CD4-positive, alpha-beta T cell (primary cell): ENCODE measurements at regions not wholly inside any gene's neighbourhood (a gene's known extent, or its start where the extent isn't known, plus 50 kb on each side); places are given as distances from the start of the nearest gene placed in this dataset.

Experiments used
- ATAC-seq: fragments of 200-7000 bp; cut with Tn5 transposase; one replicate; pipeline ENCODE4 v1.10.0; 2022; ENCODE audit warnings: mild to moderate bottlenecking; ENCODE audit not compliant: poor library complexity
- CTCF ChIA-PET: fragments of 350-600 bp; sonication (Branson Sonifier 250); formaldehyde crosslinking; loops from one replicate; lab custom pipeline; 2021; ENCODE audit warnings: antibody characterized with exemption, inconsistent platforms; lab: Charles Lee
- POLR2A ChIA-PET: fragments of 350-600 bp; sonication (Branson Sonifier 250); formaldehyde crosslinking; loops from one replicate; lab custom pipeline; 2021; ENCODE audit warnings: antibody characterized with exemption, inconsistent platforms; lab: Charles Lee
- DNase-seq, 14 experiments: peaks; one replicate each; pipeline ENCODE4 v3.0.0-alpha.2; 2013 to 2020; ENCODE audit warnings: mixed read lengths in 2 of 14
- H3K27ac ChIP-seq, 2 donors: one replicate each; pipeline versions ENCODE4 v1.5.1 to v1.7.0; 2013; ENCODE audit warnings: low read length in 2 of 2, low read depth in 1 of 2, mild to moderate bottlenecking in 1 of 2
- H3K27me3 ChIP-seq, 2 experiments: 1 replicate in 1 of 2; 2 replicates in 1 of 2; pipeline versions ENCODE4 v1.6.1 to v1.7.0; 2013; ENCODE audit warnings: low read length in 2 of 2, control low read depth in 1 of 2, mild to moderate bottlenecking in 1 of 2, moderate library complexity in 1 of 2; ENCODE audit not compliant: insufficient read depth in 2 of 2, control insufficient read depth in 1 of 2
- H3K36me3 ChIP-seq: one replicate; pipeline ENCODE4 v1.6.1; 2013; ENCODE audit warnings: low read length, control low read depth; ENCODE audit not compliant: insufficient read depth
- H3K4me1 ChIP-seq: one replicate; pipeline ENCODE4 v1.6.1; 2013; ENCODE audit warnings: low read length, control low read depth; ENCODE audit not compliant: insufficient read depth
- H3K4me3 ChIP-seq: one replicate; pipeline ENCODE4 v1.5.1; 2013; ENCODE audit warnings: mild to moderate bottlenecking, low read length, moderate library complexity
- H3K9me3 ChIP-seq, 2 experiments: 1 replicate in 1 of 2; 2 replicates in 1 of 2; pipeline versions ENCODE4 v1.6.1 to v1.7.0; 2013; ENCODE audit warnings: low read length in 2 of 2, mild to moderate bottlenecking in 2 of 2, control low read depth in 1 of 2, moderate library complexity in 1 of 2; ENCODE audit not compliant: control insufficient read depth in 1 of 2, insufficient read depth in 1 of 2
- H3K27ac Mint-ChIP-seq: one replicate; pipeline ENCODE4 v1.8.0; 2020; ENCODE audit warnings: mixed read lengths
- H3K27me3 Mint-ChIP-seq: one replicate; pipeline ENCODE4 v1.8.0; 2021; ENCODE audit warnings: mixed read lengths
- H3K36me3 Mint-ChIP-seq: one replicate; pipeline ENCODE4 v1.8.0; 2021; ENCODE audit warnings: low read depth, mixed read lengths
- H3K4me1 Mint-ChIP-seq: one replicate; pipeline ENCODE4 v1.8.0; 2021; ENCODE audit warnings: low read depth, mixed read lengths
- H3K4me3 Mint-ChIP-seq: one replicate; pipeline ENCODE4 v1.8.0; 2020; ENCODE audit warnings: mild to moderate bottlenecking, mixed read lengths
- H3K9me3 Mint-ChIP-seq: one replicate; pipeline ENCODE4 v1.8.0; 2020; ENCODE audit warnings: mixed read lengths
- CTCF ChIP-seq: fragments of 200-600 bp; IDR thresholded peaks from one replicate; pipeline ENCODE4 v1.8.0; 2022; ENCODE audit warnings: antibody characterized with exemption, mild to moderate bottlenecking
- intact Hi-C, 2 experiments: fragments of 100-400 bp; cut with DNase I in 1 of 2; cut with micrococcal nuclease in 1 of 2; formaldehyde crosslinking; loops; one replicate each; pipeline versions ENCODE4 v1.15.1 to v1.9.0; 2023 to 2025; cut with DNase I, micrococcal nuclease

DNA sequence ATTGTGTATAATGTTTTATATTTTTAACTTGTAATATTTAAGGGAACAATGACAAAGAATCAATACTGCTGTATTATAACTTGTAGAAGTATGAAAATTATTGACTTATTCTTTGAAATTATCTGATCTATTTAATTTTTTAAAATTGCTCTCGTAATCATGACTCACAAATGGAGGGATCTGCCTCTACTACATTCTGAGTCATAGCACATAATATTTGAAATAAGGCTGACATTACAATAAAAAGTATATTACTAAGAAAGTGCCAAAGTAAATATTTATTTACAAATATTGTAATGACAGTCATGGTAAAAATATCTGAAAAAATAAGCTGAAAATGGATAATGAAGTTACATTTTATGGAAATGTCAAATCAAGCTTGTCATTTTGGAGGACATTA is 1144.6 kb upstream of the CDH2 start:
- no peaks in the 10 kb centered on the region for H3K36me3 ChIP-seq
- Mint-ChIP-seq H3K4me3 (no peak overlapping the region), H3K4me1 (no peaks in the 10 kb centered on the region), H3K27me3 (no peaks in the 10 kb centered on the region), H3K9me3 (peaks cover 13% of the 10 kb centered on the region), H3K36me3 (no peaks in the 10 kb centered on the region), H3K27ac (no peak overlapping the region)
- ATAC-seq (no peak), DNase-seq (no peak)
- no peak for TF ChIP-seq CTCF
- CTCF ChIA-PET = no interaction called here
- peaks cover 0 to 7% of the 10 kb centered on the region in 2 experiments for H3K9me3 ChIP-seq
- H3K4me3 ChIP-seq = no peak overlapping the region
- POLR2A ChIA-PET = no interaction called here
- intact Hi-C loops = no loop called here
- H3K27ac ChIP-seq = no peak overlapping the region
- H3K4me1 ChIP-seq = no peaks in the 10 kb centered on the region
- no peaks in the 10 kb centered on the region for H3K27me3 ChIP-seq

GRCh38 chr18:29313312-29313711 is 1136.4 kb upstream of the CDH2 start:
- no peaks in the 10 kb centered on the region for H3K4me1 Mint-ChIP-seq
- Histone ChIP-seq H3K36me3 (no peaks in the 10 kb centered on the region), H3K27me3 (no peaks in the 10 kb centered on the region), H3K4me1 (no peaks in the 10 kb centered on the region), H3K9me3 (peaks cover 0 to 10% of the 10 kb centered on the region in 2 experiments), H3K4me3 (no peak overlapping the region), H3K27ac (no peak overlapping the region)
- no peak for ATAC-seq
- no peaks in the 10 kb centered on the region for H3K27me3 Mint-ChIP-seq
- no peak overlapping the region for H3K27ac Mint-ChIP-seq
- intact Hi-C loops = no loop called here
- no peak for TF ChIP-seq CTCF
- H3K4me3 Mint-ChIP-seq = no peak overlapping the region
- no peaks in the 10 kb centered on the region for H3K36me3 Mint-ChIP-seq
- peaks cover 5% of the 10 kb centered on the region for H3K9me3 Mint-ChIP-seq
- ChIA-PET POLR2A (no interaction called here), CTCF (no interaction called here)
- no peak for DNase-seq

DNA sequence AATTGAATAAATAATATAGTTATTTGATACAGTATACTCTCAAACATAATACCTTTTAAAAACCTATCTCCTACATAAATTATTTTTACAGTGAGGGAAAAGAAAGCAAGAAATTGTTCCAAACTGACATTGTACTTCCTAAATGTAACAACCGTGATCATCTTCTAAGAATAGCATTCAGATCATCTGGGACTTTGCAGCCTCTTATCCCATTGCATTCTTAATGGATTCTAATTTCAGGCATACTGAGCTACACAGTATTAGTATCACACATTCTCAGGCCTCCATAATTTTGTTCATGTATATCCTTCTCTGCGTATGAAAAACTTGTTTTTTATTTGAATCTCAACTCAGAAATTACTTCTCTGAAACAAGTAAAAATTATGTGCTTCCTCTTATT is 1134.7 kb upstream of the CDH2 start:
- no peaks in the 10 kb centered on the region for H3K36me3 Mint-ChIP-seq
- Histone ChIP-seq H3K4me3 (no peak overlapping the region), H3K4me1 (no peaks in the 10 kb centered on the region), H3K27ac (no peak overlapping the region), H3K9me3 (peaks cover 0 to 9% of the 10 kb centered on the region in 2 experiments), H3K27me3 (no peaks in the 10 kb centered on the region), H3K36me3 (no peaks in the 10 kb centered on the region)
- H3K4me1 Mint-ChIP-seq = no peaks in the 10 kb centered on the region
- intact Hi-C loops = no loop called here
- H3K4me3 Mint-ChIP-seq = no peak overlapping the region
- H3K27ac Mint-ChIP-seq = no peak overlapping the region
- DNase-seq = no peak
- CTCF ChIA-PET = no interaction called here
- H3K27me3 Mint-ChIP-seq = no peaks in the 10 kb centered on the region
- POLR2A ChIA-PET = no interaction called here
- no peak for ATAC-seq
- TF ChIP-seq CTCF = no peak
- peaks cover 5% of the 10 kb centered on the region for H3K9me3 Mint-ChIP-seq
